ENCODE measurements at regions not wholly inside any gene's neighbourhood (a gene's known extent, or its start where the extent isn't known, plus 50 kb on each side); places are given as distances from the start of the nearest gene placed in this dataset.

- DNase-seq = no peak
Measured at GRCh38 chr17:34771891-34772290, 189.4 kb downstream of the CCT6B start.

GRCh38 chr17:34770586-34770985, 190.7 kb downstream of the CCT6B start:
- DNase-seq = no peak

- no peak for DNase-seq
Measured at GRCh38 chr17:34769899-34770298, 190.5 kb downstream of the TMEM132E start.

- peak; percentile 20 for DNase-seq
Measured at GRCh38 chr17:34769049-34769448, 189.7 kb downstream of the TMEM132E start.

- DNase-seq = no peak
Measured at GRCh38 chr17:34765291-34765690, 185.9 kb downstream of the TMEM132E start.

- DNase-seq = peak; percentile 33
Measured at GRCh38 chr17:34764716-34765115, 185.3 kb downstream of the TMEM132E start.

- DNase-seq = peak; percentile 69
Measured at GRCh38 chr17:34763728-34764665, 184.6 kb downstream of the TMEM132E start.

GRCh38 chr17:34762078-34762477, 182.7 kb downstream of the TMEM132E start:
- DNase-seq = no peak

- DNase-seq = no peak
Measured at GRCh38 chr17:34761646-34762045, 182.3 kb downstream of the TMEM132E start.

GRCh38 chr17:34760931-34761495, 181.6 kb downstream of the TMEM132E start:
- peak; percentile 35 for DNase-seq

- no peak for DNase-seq
Measured at GRCh38 chr17:34758718-34759117, 179.3 kb downstream of the TMEM132E start.

GRCh38 chr17:34758316-34758715, 178.9 kb downstream of the TMEM132E start:
- DNase-seq = peak; percentile 47

GRCh38 chr17:34757611-34758010, 178.2 kb downstream of the TMEM132E start:
- no peak for DNase-seq

GRCh38 chr17:34757106-34757505, 177.7 kb downstream of the TMEM132E start:
- no peak for DNase-seq

- peak; percentile 89 for DNase-seq
Measured at GRCh38 chr17:34756637-34757021, 177.2 kb downstream of the TMEM132E start.

- no peak for DNase-seq
Measured at GRCh38 chr17:34755981-34756636, 176.7 kb downstream of the TMEM132E start.

- DNase-seq = no peak
Measured at GRCh38 chr17:34755371-34755770, 176.0 kb downstream of the TMEM132E start.

- DNase-seq = peak; percentile 51
Measured at GRCh38 chr17:34750004-34750403, 170.6 kb downstream of the TMEM132E start.

- peak; percentile 50 for DNase-seq
Measured at GRCh38 chr17:34741967-34742366, 162.6 kb downstream of the TMEM132E start.

GRCh38 chr17:34740565-34741520, 161.5 kb downstream of the TMEM132E start:
- peak; percentile 53 for DNase-seq

GRCh38 chr17:34739386-34739785, 160.0 kb downstream of the TMEM132E start:
- DNase-seq = peak; percentile 37

- peak; percentile 27 for DNase-seq
Measured at GRCh38 chr17:34737673-34738072, 158.3 kb downstream of the TMEM132E start.

GRCh38 chr17:34736611-34737010, 157.2 kb downstream of the TMEM132E start:
- DNase-seq = peak; percentile 42

Measured in islet precursor cell (in vitro differentiated cells).